ENCODE measurements at regions not wholly inside any gene's neighbourhood (a gene's known extent, or its start where the extent isn't known, plus 50 kb on each side); places are given as distances from the start of the nearest gene placed in this dataset.

DNA sequence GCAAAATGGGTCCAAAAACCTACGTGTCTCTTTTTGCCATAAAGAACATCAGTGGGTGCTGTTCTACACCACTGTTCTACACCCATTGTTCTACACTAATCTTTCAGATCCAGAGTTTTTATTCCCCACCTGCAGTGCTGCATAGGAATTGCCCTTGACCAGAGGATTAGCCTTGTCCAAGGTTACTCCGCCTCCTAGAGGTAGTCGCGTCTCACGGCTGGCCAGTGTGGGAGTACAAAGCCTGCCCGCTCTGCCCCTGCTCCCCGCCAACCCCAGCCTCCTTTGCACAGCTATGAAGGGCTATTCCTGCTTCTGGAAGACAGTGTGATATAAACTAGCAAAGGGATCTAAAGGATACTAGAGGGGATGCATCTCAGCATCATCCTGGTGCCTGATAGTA is 222.1 kb upstream of the LMCD1 start:
- intact Hi-C loops (cut with DNase I): no loop called here
- no peak for DNase-seq
- no peaks in the 10 kb centered on the region for H3K36me3 ChIP-seq
- no peak for TF ChIP-seq CTCF (IDR thresholded peaks at IDR 0.05)
- H3K9ac ChIP-seq (ENCODE audit: low read depth in 2 of 2, low read length in 2 of 2): no peak overlapping the region
- H3K4me1 ChIP-seq: no peaks in the 10 kb centered on the region
- no peak overlapping the region for H3K4me3 ChIP-seq
- no peak overlapping the region for H3K27ac ChIP-seq
- no peaks in the 10 kb centered on the region for H3K27me3 ChIP-seq
- H3K9me3 ChIP-seq: no peaks in the 10 kb centered on the region

- no peak for DNase-seq
- H3K27ac ChIP-seq: no peak overlapping the region
- no peak overlapping the region for H3K9ac ChIP-seq (ENCODE audit: low read depth in 2 of 2, low read length in 2 of 2)
- H3K4me3 ChIP-seq: no peak overlapping the region
- TF ChIP-seq CTCF (IDR thresholded peaks at IDR 0.05): no peak
- intact Hi-C loops (cut with DNase I): no loop called here
- H3K9me3 ChIP-seq: no peaks in the 10 kb centered on the region
- H3K27me3 ChIP-seq: no peaks in the 10 kb centered on the region
- H3K4me1 ChIP-seq: no peaks in the 10 kb centered on the region
- no peaks in the 10 kb centered on the region for H3K36me3 ChIP-seq
Observed at GRCh38 chr3:8279886-8280550, 221.6 kb upstream of the LMCD1 start.

- H3K4me1 ChIP-seq: no peaks in the 10 kb centered on the region
- no peak overlapping the region for H3K4me3 ChIP-seq
- no peak for DNase-seq
- TF ChIP-seq CTCF (IDR thresholded peaks at IDR 0.05): no peak
- no peaks in the 10 kb centered on the region for H3K9me3 ChIP-seq
- H3K9ac ChIP-seq (ENCODE audit: low read depth in 2 of 2, low read length in 2 of 2): no peak overlapping the region
- intact Hi-C loops (cut with DNase I): no loop called here
- H3K27me3 ChIP-seq: no peaks in the 10 kb centered on the region
- no peak overlapping the region for H3K27ac ChIP-seq
- no peaks in the 10 kb centered on the region for H3K36me3 ChIP-seq
Observed at GRCh38 chr3:8282541-8283165, 219.0 kb upstream of the LMCD1 start.

- no peak for DNase-seq
- Histone ChIP-seq H3K36me3 (no peaks in the 10 kb centered on the region), H3K9me3 (no peaks in the 10 kb centered on the region), H3K4me1 (no peaks in the 10 kb centered on the region), H3K4me3 (no peak overlapping the region), H3K27ac (no peak overlapping the region), H3K9ac (ENCODE audit: low read depth in 2 of 2, low read length in 2 of 2) (no peak overlapping the region), H3K27me3 (no peaks in the 10 kb centered on the region)
- TF ChIP-seq CTCF (IDR thresholded peaks at IDR 0.05): no peak
- intact Hi-C loops (cut with DNase I): no loop called here
Observed at GRCh38 chr3:8283193-8283592, 218.4 kb upstream of the LMCD1 start.

DNA sequence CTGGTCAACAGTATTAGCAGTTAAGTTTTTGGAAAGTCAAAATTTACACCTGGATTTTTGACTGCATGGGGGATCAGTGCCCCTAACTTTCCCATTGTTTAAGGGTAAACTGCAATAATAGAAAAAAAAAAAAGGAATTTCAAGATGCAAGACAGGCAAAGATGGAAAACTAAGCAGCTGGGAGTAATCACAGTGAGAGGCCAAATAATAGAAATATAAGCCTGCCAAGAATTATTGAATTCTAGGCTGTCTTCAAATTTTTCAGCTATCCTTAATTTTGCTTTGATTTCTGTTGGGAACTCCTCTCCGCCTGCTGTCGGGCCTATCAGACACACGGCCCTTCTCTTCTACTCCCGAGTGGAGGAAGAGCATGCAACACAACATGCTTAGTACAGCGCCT is 215.5 kb upstream of the LMCD1 start:
- no peak for DNase-seq
- Histone ChIP-seq H3K4me1 (no peaks in the 10 kb centered on the region), H3K4me3 (no peak overlapping the region), H3K27me3 (no peaks in the 10 kb centered on the region), H3K9me3 (no peaks in the 10 kb centered on the region), H3K27ac (no peak overlapping the region), H3K36me3 (no peaks in the 10 kb centered on the region), H3K9ac (ENCODE audit: low read depth in 2 of 2, low read length in 2 of 2) (no peak overlapping the region)
- no peak for TF ChIP-seq CTCF (IDR thresholded peaks at IDR 0.05)
- intact Hi-C loops (cut with DNase I): no loop called here
